K562 (cell line): ENCODE measurements at regions not wholly inside any gene's neighbourhood (a gene's known extent, or its start where the extent isn't known, plus 50 kb on each side); places are given as distances from the start of the nearest gene placed in this dataset.

Source experiments
- ATAC-seq: fragments of 200-7000 bp; cut with Tn5 transposase; 3 replicates; pipeline ENCODE4 v1.9.1; 2020; ENCODE audit warnings: moderate library complexity
- BruUV-seq: library from RNA; stranded (reverse); fragments of 400-500 nt; replicated peaks from 2 replicates; lab custom pipeline; 2021; lab: Mats Ljungman, UMichigan
- CTCF ChIA-PET: fragments of 300-600 bp; formaldehyde crosslinking; extraction: SDS; loops from one replicate; lab custom pipeline; 2021; ENCODE audit warnings: low intra/inter-chr PET ratio; lab: Yijun Ruan, JAX
- POLR2A ChIA-PET: fragments of 300-600, 350-650 bp; sonication (Branson Sonifier 250); formaldehyde crosslinking; extraction: SDS; loops from one replicate; lab custom pipeline; 2021; ENCODE audit warnings: antibody characterized with exemption, inconsistent platforms; lab: Yijun Ruan, JAX
- DNase-seq, 4 experiments: peaks; one replicate each; pipeline versions ENCODE4 v3.0.0 to v3.0.0-alpha.2; 2011 to 2018; ENCODE audit warnings: low spot score in 3 of 4, mixed read lengths in 3 of 4; ENCODE audit errors: extremely low read depth in 1 of 4
- FAIRE-seq: peaks from 2 replicates; lab custom pipeline; 2011; peaks lifted over from hg19 to GRCh38; lab: Jason Lieb, UNC
- H2AFZ ChIP-seq: 2 replicates; pipeline ENCODE4 v1.6.0; 2011; ENCODE audit warnings: low read depth, low read length, control low read depth, inconsistent platforms
- H3K27ac ChIP-seq: fragments of 200-600 bp; 3 replicates; pipeline ENCODE4 v1.8.0; 2011; ENCODE audit warnings: low read depth, mild to moderate bottlenecking, control low read depth, inconsistent platforms, low read length, moderate library complexity, mixed read lengths; ENCODE audit errors: extremely low read depth
- H3K27me3 ChIP-seq, 2 experiments: fragments of 300-600 bp in 1 of 2; 2 replicates in 1 of 2; 3 replicates in 1 of 2; pipeline versions ENCODE4 v1.6.0 to v1.8.0; 2011; ENCODE audit warnings: inconsistent platforms in 2 of 2, low read length in 2 of 2, mild to moderate bottlenecking in 1 of 2, mixed read lengths in 1 of 2, moderate library complexity in 1 of 2; ENCODE audit not compliant: control insufficient read depth in 2 of 2, insufficient read depth in 2 of 2
- H3K36me3 ChIP-seq: fragments of 300-600 bp; 3 replicates; pipeline ENCODE4 v1.8.0; 2011; ENCODE audit warnings: mild to moderate bottlenecking, low read length, inconsistent platforms; ENCODE audit not compliant: control insufficient read depth, insufficient read depth
- H3K4me1 ChIP-seq, 2 experiments: fragments of 200-600 bp in 1 of 2; replicated peaks in 1 of 2; 2 replicates in 1 of 2; 3 replicates in 1 of 2; pipeline versions ENCODE4 v1.5.1 to v1.8.0; 2011; ENCODE audit warnings: inconsistent platforms in 2 of 2, low read length in 2 of 2, mild to moderate bottlenecking in 1 of 2, mixed read lengths in 1 of 2, moderate library complexity in 1 of 2; ENCODE audit not compliant: control insufficient read depth in 2 of 2, insufficient read depth in 2 of 2
- H3K4me2 ChIP-seq: 2 replicates; pipeline ENCODE4 v1.6.1; 2011; ENCODE audit warnings: low read length, control low read depth, inconsistent platforms, mixed read lengths; ENCODE audit not compliant: insufficient read depth
- H3K4me3 ChIP-seq: fragments of 200-600 bp; sonication (generic), shearing (Covaris generic); 2 replicates; pipeline ENCODE4 v1.5.1; 2016; ENCODE audit warnings: control low read depth, inconsistent platforms
- H3K79me2 ChIP-seq: fragments of 200-600 bp; 3 replicates; pipeline ENCODE4 v1.8.0; 2011; ENCODE audit warnings: low read length, inconsistent platforms; ENCODE audit not compliant: control insufficient read depth, insufficient read depth
- H3K9ac ChIP-seq, 2 experiments: 2 replicates each; pipeline versions ENCODE4 v1.6.0 to v1.6.1; 2011; ENCODE audit warnings: low read depth in 2 of 2, low read length in 2 of 2, control low read depth in 1 of 2, inconsistent platforms in 1 of 2, mild to moderate bottlenecking in 1 of 2, mixed read lengths in 1 of 2; ENCODE audit not compliant: insufficient read depth in 1 of 2
- H3K9me1 ChIP-seq: one replicate; pipeline ENCODE4 v1.6.0; 2011; ENCODE audit warnings: inconsistent platforms, mild to moderate bottlenecking, low read length, moderate library complexity; ENCODE audit not compliant: control insufficient read depth, insufficient read depth
- H3K9me3 ChIP-seq: replicated peaks from 2 replicates; pipeline ENCODE4 v1.5.1; 2011; ENCODE audit warnings: low read depth, low read length, inconsistent platforms; ENCODE audit not compliant: control insufficient read depth, insufficient read depth
- H4K20me1 ChIP-seq: replicated peaks from 2 replicates; pipeline ENCODE4 v1.6.1; 2011; ENCODE audit warnings: low read length, inconsistent platforms, mixed read lengths; ENCODE audit not compliant: control insufficient read depth, insufficient read depth
- FOS ChIP-seq: IDR thresholded peaks from 3 replicates; pipeline ENCODE4 v1.6.1; 2011; ENCODE audit not compliant: insufficient read length; ENCODE audit errors: extremely low read depth
- HMG20A ChIP-seq: fragments of 450-650 bp; formaldehyde crosslinking; conservative IDR thresholded peaks from 2 replicates; pipeline ENCODE4 v1.4.0; 2020; ENCODE audit warnings: mild to moderate bottlenecking, mixed read lengths
- HMGN3 ChIP-seq: IDR thresholded peaks from 2 replicates; pipeline ENCODE4 v1.6.1; 2011; ENCODE audit warnings: borderline replicate concordance, low read depth, mild to moderate bottlenecking, mixed read lengths, low read length; ENCODE audit not compliant: insufficient read length; ENCODE audit errors: extremely low read depth
- NUFIP1 ChIP-seq: fragments of 450-650 bp; IDR thresholded peaks from 2 replicates; pipeline ENCODE4 v1.6.1; 2018; ENCODE audit not compliant: partially characterized antibody
- in situ Hi-C: fragments of 300-500 bp; cut with MboI; formaldehyde crosslinking; loops from 4 replicates; pipeline ENCODE4 v1.15.0; 2018; ENCODE audit warnings: inconsistent platforms, mixed read lengths
- intact Hi-C: fragments of 100-400 bp; cut with micrococcal nuclease; formaldehyde crosslinking; loops from 2 replicates; pipeline ENCODE4 v1.14.2; 2022
- TF ChIP-seq, protein P1 (sequence below): IDR thresholded peaks from 2 replicates; pipeline ENCODE4 v1.6.1; 2012; ENCODE audit warnings: low read depth, low read length, improper control_type of control experiment, borderline replicate concordance
- TF ChIP-seq, protein P2 (sequence below): IDR thresholded peaks from 2 replicates; pipeline ENCODE4 v1.6.1; 2014; ENCODE audit warnings: antibody characterized with exemption
- TF ChIP-seq, protein P3 (sequence below): fragments of 250-450 bp; sonication (Bioruptor Pico); IDR thresholded peaks from 2 replicates; pipeline ENCODE4 v1.9.0; 2021; ENCODE audit warnings: mild to moderate bottlenecking, inconsistent platforms
- TF ChIP-seq, protein P4 (sequence below): fragments of 450-650 bp; IDR thresholded peaks from 2 replicates; pipeline ENCODE4 v1.6.1; 2017; ENCODE audit warnings: mild to moderate bottlenecking, moderate library complexity

DNA sequence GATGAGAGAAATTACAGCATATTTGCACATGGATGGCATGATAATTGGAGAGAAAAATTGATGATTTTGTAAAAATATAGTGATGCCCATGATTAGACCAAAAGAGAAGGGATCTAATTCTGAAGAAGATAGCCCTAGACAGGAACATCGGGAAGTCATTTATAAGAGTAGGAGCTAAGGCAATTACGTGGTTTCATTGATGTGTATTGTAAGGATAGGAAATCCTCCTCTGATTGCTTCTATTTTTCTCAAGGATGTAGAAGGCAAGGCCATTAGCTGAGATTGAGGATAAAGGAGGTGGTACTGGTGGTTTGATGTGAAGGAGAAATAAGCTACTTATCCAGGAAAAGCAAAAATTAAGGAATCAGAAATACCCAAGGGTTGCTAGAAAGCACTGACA, 176.5 kb upstream of the SOX11 start (continued):
- TF ChIP-seq, protein P1, sequence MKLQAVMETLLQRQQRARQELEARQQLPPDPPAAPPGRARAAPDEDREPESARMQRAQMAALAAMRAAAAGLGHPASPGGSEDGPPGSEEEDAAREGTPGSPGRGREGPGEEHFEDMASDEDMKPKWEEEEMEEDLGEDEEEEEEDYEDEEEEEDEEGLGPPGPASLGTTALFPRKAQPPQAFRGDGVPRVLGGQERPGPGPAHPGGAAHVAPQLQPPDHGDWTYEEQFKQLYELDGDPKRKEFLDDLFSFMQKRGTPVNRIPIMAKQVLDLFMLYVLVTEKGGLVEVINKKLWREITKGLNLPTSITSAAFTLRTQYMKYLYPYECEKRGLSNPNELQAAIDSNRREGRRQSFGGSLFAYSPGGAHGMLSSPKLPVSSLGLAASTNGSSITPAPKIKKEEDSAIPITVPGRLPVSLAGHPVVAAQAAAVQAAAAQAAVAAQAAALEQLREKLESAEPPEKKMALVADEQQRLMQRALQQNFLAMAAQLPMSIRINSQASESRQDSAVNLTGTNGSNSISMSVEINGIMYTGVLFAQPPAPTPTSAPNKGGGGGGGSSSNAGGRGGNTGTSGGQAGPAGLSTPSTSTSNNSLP, result no peak
- no peak for TF ChIP-seq HMG20A (CRISPR knock-in tag)
- TF ChIP-seq, all 486 proteins: peak for 0

DNA sequence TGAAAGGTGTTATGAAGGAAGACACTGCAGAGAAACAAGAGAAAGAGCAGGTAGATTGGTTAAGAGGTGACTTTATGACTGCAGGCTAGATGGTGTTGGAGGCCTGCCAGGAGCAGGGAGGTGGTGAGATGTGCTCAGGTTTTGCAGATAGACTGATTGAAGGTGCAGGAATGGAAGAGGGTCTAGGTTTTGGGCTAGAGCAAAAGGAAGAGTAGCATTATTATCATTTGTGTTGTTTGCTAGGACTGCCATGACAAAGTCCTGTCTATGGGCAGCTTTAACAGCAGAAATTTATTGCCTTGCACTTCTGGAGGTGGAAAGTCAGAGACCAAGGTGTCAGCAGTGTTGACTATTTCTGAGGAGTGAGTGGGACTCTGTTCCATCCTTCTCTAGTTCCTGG, 172.9 kb upstream of the SOX11 start:
- intact Hi-C loops, result no loop called here
- in situ Hi-C loops, result no loop called here
- CTCF ChIA-PET, result no interaction called here
- BruUV-seq, result no TSS peak
- H3K27me3 ChIP-seq, result no peaks in the 10 kb centered on the region
- H3K36me3 ChIP-seq, result no peaks in the 10 kb centered on the region
- no peaks in the 10 kb centered on the region for H3K4me1 ChIP-seq
- H4K20me1 ChIP-seq, result no peaks in the 10 kb centered on the region
- no peak for DNase-seq
- no peaks in the 10 kb centered on the region for H3K9me1 ChIP-seq
- H3K4me3 ChIP-seq, result no peak overlapping the region
- H3K27ac ChIP-seq, result no peak overlapping the region
- H3K4me2 ChIP-seq, result no peak overlapping the region
- TF ChIP-seq, protein P2, sequence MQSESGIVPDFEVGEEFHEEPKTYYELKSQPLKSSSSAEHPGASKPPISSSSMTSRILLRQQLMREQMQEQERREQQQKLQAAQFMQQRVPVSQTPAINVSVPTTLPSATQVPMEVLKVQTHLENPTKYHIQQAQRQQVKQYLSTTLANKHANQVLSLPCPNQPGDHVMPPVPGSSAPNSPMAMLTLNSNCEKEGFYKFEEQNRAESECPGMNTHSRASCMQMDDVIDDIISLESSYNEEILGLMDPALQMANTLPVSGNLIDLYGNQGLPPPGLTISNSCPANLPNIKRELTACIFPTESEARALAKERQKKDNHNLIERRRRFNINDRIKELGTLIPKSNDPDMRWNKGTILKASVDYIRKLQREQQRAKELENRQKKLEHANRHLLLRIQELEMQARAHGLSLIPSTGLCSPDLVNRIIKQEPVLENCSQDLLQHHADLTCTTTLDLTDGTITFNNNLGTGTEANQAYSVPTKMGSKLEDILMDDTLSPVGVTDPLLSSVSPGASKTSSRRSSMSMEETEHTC, result no peak
- TF ChIP-seq FOS, result no peak
- TF ChIP-seq NUFIP1, result no peak
- TF ChIP-seq, protein P3, sequence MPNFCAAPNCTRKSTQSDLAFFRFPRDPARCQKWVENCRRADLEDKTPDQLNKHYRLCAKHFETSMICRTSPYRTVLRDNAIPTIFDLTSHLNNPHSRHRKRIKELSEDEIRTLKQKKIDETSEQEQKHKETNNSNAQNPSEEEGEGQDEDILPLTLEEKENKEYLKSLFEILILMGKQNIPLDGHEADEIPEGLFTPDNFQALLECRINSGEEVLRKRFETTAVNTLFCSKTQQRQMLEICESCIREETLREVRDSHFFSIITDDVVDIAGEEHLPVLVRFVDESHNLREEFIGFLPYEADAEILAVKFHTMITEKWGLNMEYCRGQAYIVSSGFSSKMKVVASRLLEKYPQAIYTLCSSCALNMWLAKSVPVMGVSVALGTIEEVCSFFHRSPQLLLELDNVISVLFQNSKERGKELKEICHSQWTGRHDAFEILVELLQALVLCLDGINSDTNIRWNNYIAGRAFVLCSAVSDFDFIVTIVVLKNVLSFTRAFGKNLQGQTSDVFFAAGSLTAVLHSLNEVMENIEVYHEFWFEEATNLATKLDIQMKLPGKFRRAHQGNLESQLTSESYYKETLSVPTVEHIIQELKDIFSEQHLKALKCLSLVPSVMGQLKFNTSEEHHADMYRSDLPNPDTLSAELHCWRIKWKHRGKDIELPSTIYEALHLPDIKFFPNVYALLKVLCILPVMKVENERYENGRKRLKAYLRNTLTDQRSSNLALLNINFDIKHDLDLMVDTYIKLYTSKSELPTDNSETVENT (CRISPR knock-in tag), result no peak
- TF ChIP-seq, protein P4, sequence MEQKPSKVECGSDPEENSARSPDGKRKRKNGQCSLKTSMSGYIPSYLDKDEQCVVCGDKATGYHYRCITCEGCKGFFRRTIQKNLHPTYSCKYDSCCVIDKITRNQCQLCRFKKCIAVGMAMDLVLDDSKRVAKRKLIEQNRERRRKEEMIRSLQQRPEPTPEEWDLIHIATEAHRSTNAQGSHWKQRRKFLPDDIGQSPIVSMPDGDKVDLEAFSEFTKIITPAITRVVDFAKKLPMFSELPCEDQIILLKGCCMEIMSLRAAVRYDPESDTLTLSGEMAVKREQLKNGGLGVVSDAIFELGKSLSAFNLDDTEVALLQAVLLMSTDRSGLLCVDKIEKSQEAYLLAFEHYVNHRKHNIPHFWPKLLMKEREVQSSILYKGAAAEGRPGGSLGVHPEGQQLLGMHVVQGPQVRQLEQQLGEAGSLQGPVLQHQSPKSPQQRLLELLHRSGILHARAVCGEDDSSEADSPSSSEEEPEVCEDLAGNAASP, result no peak
- TF ChIP-seq HMGN3, result no peak
- TF ChIP-seq, all 486 proteins: peak for 0
- Histone ChIP-seq H3K9ac (no peak overlapping the region), H3K79me2 (no peaks in the 10 kb centered on the region), H3K9me3 (no peaks in the 10 kb centered on the region), H2AFZ (no peak overlapping the region)
- FAIRE-seq, result no peak
- POLR2A ChIA-PET, result no interaction called here
- no peak for ATAC-seq
